Activated naive CD8-positive, alpha-beta T cell treated with anti-CD3 and anti-CD28 coated beads, Interleukin-2, amount 50 U/mL, for 24 hours (primary cell): ENCODE measurements at regions not wholly inside any gene's neighbourhood (a gene's known extent, or its start where the extent isn't known, plus 50 kb on each side); places are given as distances from the start of the nearest gene placed in this dataset.

Experiments
- ATAC-seq: fragments of 150-1000 bp; cut with Tn5 transposase; one replicate; pipeline ENCODE4 v1.10.0; 2021
- DNase-seq: peaks from one replicate; pipeline ENCODE4 v3.0.0; 2021
- H3K27ac Mint-ChIP-seq: one replicate; pipeline ENCODE4 v1.8.0; 2021; ENCODE audit warnings: mild to moderate bottlenecking, mixed read lengths
- H3K27me3 Mint-ChIP-seq: one replicate; pipeline ENCODE4 v1.8.0; 2021; ENCODE audit warnings: mixed read lengths
- H3K36me3 Mint-ChIP-seq: one replicate; pipeline ENCODE4 v1.8.0; 2021; ENCODE audit warnings: low read depth, mixed read lengths
- H3K4me1 Mint-ChIP-seq: one replicate; pipeline ENCODE4 v1.8.0; 2021; ENCODE audit warnings: mixed read lengths
- H3K4me3 Mint-ChIP-seq: one replicate; pipeline ENCODE4 v1.8.0; 2021; ENCODE audit warnings: mild to moderate bottlenecking, moderate library complexity, mixed read lengths
- H3K9me3 Mint-ChIP-seq: one replicate; pipeline ENCODE4 v1.8.0; 2021; ENCODE audit warnings: mixed read lengths

DNA sequence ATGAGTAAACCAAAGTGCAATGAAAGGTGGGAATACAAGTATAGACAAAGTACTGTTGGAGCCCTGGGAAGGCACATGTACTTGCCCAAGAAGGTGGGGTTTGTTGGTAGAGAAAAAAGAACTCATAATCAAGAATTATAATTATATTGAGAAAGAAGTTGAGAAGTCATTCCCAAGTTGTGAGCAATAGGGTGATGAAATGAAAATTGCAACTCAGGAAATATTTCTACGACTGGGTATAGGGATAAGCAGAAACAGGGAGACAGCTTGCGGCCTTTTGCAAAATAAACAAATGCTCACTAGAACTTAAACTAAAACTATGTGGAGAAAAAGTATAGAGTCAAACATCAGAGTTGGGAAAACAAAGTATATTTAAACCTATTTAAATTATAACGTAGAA lies 250.7 kb upstream of the FAM83B start:
- H3K9me3 Mint-ChIP-seq: peaks cover 3% of the 10 kb centered on the region
- no peak for DNase-seq
- no peak for ATAC-seq
- no peaks in the 10 kb centered on the region for H3K27me3 Mint-ChIP-seq
- H3K36me3 Mint-ChIP-seq: no peaks in the 10 kb centered on the region
- no peaks in the 10 kb centered on the region for H3K4me1 Mint-ChIP-seq
- H3K4me3 Mint-ChIP-seq: no peak overlapping the region
- H3K27ac Mint-ChIP-seq: no peak overlapping the region

DNA sequence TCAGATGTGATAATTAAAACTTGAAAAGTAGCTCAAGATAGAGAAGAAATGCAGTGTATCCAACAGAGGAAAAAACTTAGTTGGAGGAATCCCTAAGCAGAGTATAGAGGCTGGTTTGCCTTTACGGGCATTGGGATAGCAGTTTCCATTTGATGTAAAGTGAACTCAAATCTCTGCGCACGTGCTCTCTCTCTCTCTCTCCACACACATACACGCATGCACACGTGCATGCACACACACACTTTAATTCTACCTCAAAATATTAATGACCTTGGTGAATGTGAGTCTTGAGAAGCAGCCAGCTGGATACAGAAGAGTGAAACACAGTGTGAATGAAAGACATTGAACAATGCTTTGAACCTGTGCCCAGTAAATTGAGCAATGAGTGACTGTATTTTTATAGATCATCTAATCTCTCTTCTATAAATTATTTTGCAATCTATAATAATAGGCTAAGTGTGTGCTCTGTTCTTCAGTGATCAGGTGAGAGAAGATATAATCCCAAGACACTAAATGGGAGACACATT lies 247.7 kb upstream of the FAM83B start:
- H3K9me3 Mint-ChIP-seq: peaks cover 3% of the 10 kb centered on the region
- no peak overlapping the region for H3K27ac Mint-ChIP-seq
- no peak overlapping the region for H3K4me3 Mint-ChIP-seq
- no peaks in the 10 kb centered on the region for H3K27me3 Mint-ChIP-seq
- no peaks in the 10 kb centered on the region for H3K36me3 Mint-ChIP-seq
- no peaks in the 10 kb centered on the region for H3K4me1 Mint-ChIP-seq
- DNase-seq (no peak), ATAC-seq (no peak)

DNA sequence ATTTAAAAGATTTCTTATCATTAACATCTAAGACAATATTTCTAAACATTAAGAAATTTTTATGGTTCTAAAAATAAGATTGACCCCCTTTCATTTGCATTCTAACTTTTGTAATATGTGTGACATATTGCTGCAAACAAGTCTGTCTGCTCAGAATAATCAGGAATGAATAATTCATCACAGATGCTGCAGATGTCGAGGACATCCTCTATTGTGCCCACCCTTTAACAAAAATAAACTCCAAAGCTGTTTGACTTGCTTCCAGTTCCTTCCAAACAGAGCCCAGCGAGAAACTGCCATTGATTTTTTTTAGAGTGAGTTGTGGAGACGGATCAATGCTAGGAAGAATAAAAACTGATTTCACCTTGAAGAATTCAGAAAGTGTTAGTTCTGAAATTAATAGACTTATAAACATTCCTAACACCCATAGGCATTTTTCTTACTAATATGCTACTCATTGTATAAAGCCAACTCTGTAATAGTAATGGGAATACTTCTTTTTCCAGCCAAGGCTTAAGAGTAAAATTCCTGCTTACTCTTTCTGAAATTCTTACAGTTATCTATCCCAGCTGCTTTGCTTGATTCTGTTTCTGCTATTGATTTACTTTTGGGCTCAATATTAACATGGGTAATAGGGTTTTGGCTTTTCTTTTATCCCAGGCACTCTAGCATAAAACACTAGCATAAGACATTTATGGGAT lies 244.8 kb upstream of the FAM83B start:
- no peak for ATAC-seq
- no peaks in the 10 kb centered on the region for H3K27me3 Mint-ChIP-seq
- no peak overlapping the region for H3K27ac Mint-ChIP-seq
- no peak overlapping the region for H3K4me3 Mint-ChIP-seq
- DNase-seq: no peak
- H3K36me3 Mint-ChIP-seq: no peaks in the 10 kb centered on the region
- no peaks in the 10 kb centered on the region for H3K4me1 Mint-ChIP-seq
- peaks cover 3% of the 10 kb centered on the region for H3K9me3 Mint-ChIP-seq

DNA sequence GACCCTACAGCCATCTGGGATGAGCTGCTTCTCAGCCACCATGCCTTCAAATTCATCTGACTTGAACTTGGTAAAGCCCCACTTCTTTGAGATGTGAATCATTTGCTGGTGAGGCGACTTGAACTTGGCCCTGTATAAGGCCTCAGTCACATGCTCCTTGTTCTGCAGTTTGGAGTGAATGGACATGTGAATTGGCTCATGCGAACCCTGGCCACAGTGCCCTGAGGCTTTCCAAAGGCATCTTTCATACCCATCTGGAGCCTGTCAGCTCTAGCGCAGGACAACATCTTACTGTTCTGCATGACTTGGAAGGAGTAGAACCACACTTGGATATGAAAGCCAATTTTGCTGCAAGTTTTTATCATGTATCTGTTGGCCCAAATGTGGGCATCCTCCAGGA lies 244.0 kb upstream of the FAM83B start:
- Mint-ChIP-seq H3K27me3 (no peaks in the 10 kb centered on the region), H3K9me3 (peaks cover 3% of the 10 kb centered on the region), H3K27ac (no peak overlapping the region), H3K36me3 (no peaks in the 10 kb centered on the region), H3K4me3 (no peak overlapping the region), H3K4me1 (no peaks in the 10 kb centered on the region)
- ATAC-seq (no peak), DNase-seq (no peak)

DNA sequence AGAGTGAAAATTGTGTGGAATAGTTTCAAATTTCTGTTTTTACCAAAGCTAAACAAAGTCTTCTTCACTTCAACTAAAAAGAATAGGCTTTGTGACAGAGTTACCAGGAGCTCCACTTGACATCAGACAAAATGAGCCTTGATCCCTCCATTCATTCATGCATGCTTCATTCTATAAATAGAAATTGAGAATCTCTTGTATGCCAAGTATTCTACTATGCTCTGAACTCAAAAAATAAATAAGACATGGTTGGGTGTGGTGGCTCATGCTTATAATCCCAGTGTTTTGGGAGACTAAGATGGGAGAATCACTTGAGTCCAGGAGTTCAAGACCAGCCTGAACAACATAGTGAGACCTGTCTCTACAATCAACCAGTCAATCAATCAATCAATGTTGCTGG lies 236.6 kb upstream of the FAM83B start:
- Mint-ChIP-seq H3K9me3 (peaks cover 4% of the 10 kb centered on the region), H3K27me3 (no peaks in the 10 kb centered on the region), H3K27ac (no peak overlapping the region), H3K4me3 (no peak overlapping the region), H3K4me1 (no peaks in the 10 kb centered on the region), H3K36me3 (no peaks in the 10 kb centered on the region)
- no peak for DNase-seq
- no peak for ATAC-seq

DNA sequence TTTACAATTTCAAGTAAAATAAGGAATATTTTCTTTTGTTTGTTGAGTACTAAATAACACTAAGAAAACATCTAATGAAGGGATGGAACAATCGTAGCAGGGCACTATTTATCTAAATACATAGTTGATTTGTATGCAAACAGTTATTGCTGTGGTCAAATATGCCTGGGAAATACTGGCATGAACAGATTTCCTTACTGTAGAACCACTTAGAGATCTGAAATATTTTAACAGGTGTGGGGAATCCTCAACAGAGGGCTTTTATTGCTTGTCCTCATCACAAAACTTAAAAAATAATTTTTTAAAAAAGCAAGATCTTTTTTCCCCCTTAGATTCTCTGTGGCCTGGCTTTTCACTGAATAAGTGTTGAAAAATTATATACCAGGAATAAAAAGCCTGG lies 233.0 kb upstream of the FAM83B start:
- no peak for DNase-seq
- Mint-ChIP-seq H3K36me3 (no peaks in the 10 kb centered on the region), H3K9me3 (peaks cover 2% of the 10 kb centered on the region), H3K27ac (no peak overlapping the region), H3K4me1 (no peaks in the 10 kb centered on the region), H3K4me3 (no peak overlapping the region), H3K27me3 (no peaks in the 10 kb centered on the region)
- ATAC-seq: no peak

DNA sequence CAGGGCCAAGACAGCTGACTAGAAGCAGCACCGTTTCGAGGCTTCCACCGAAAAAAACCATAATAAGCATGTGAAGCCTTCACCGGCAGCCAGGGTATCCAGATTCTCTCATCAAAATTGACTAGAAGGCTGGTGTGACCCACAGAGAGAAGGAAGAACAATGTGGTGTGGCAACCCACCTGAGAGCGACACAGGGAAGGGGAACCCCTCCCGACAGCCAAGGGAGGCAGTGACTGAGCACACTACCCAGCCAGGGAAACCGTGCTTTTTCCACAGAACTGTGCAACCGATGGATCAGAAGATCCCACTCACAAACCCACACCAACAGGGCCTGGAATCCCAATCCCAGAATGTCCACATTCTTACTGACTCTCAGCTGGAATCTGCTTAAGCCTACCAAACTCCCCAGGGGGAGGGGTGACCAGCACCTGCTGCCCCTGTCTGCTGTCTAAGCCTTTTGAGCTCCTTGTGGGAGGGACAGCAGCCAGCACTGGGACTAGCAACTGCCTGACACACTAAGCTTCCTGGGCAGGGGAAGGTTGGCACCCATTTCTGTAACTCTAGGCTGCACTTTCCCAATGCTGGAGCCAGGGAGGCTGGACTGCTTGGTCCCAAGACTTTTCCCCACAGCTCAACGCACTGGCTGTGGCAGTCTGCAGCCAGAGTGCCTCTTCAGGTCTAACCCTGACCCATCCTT lies 231.9 kb upstream of the FAM83B start:
- no peaks in the 10 kb centered on the region for H3K36me3 Mint-ChIP-seq
- DNase-seq: no peak
- no peak overlapping the region for H3K4me3 Mint-ChIP-seq
- no peaks in the 10 kb centered on the region for H3K9me3 Mint-ChIP-seq
- no peaks in the 10 kb centered on the region for H3K4me1 Mint-ChIP-seq
- no peaks in the 10 kb centered on the region for H3K27me3 Mint-ChIP-seq
- no peak for ATAC-seq
- H3K27ac Mint-ChIP-seq: no peak overlapping the region

DNA sequence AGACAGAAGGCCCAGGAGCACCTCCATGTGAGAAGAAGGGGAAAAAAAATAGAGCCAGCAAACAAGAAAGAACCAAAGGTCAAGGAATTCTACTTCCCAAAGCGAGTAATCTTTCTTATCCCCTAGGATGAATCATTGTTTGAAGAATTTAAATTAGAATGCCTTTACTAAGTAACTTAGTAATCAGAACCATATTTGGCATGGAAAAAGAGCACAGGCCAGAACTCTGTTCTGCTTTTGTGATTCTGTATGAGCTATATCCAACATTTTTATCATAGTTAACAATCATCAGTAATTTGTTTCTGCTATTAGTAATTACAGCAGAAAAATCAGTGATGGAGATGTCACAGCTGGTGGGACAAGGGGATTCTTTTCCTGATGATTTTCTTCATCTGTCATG lies 228.8 kb upstream of the FAM83B start:
- Mint-ChIP-seq H3K36me3 (no peaks in the 10 kb centered on the region), H3K27ac (no peak overlapping the region), H3K4me3 (no peak overlapping the region), H3K4me1 (no peaks in the 10 kb centered on the region), H3K9me3 (no peaks in the 10 kb centered on the region), H3K27me3 (no peaks in the 10 kb centered on the region)
- ATAC-seq (no peak), DNase-seq (no peak)

DNA sequence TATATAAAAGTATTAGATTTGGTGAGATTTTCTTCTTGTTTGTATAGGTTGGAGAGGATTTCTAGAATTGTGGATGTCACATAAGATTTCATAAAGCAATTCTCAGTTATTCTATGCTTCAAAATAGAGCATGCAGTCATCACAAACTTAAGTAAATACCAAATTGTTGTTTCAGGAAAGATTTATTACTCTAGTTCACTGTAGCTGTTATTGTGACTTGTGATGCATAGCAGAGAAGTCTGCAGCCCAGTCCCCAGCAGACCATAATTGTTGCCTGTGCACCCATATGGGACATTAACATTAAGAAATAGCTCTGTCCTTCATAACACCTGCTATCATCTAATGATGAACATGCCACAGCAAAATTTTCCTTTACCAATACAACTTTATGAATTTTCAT lies 228.0 kb upstream of the FAM83B start:
- H3K27ac Mint-ChIP-seq: no peak overlapping the region

DNA sequence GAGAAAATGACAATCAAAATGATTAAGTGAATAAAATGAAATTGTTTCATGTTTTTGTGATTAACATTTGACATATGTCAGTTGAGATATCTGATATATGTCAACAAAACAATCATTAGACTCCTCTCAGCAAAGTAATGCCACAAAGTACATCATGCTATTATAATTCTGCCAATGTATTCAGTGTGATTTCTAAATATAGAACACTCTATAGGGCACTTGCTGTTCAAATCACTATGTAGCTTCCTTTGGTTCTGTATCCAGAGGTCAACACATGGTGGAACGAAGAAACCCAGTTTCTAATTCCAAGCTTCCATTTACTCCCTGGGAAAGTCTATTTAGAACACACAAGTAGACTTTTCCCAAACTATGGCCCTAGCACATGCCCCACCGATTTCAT lies 227.5 kb upstream of the FAM83B start:
- no peak overlapping the region for H3K4me3 Mint-ChIP-seq
- no peaks in the 10 kb centered on the region for H3K9me3 Mint-ChIP-seq
- H3K27me3 Mint-ChIP-seq: no peaks in the 10 kb centered on the region
- no peaks in the 10 kb centered on the region for H3K4me1 Mint-ChIP-seq
- no peak for ATAC-seq
- no peak overlapping the region for H3K27ac Mint-ChIP-seq
- no peak for DNase-seq
- H3K36me3 Mint-ChIP-seq: no peaks in the 10 kb centered on the region

More for the DNA sequence above, 228.0 kb upstream of the FAM83B start:
- H3K27me3 Mint-ChIP-seq: no peaks in the 10 kb centered on the region
- no peaks in the 10 kb centered on the region for H3K4me1 Mint-ChIP-seq
- ATAC-seq (no peak), DNase-seq (no peak)
- H3K36me3 Mint-ChIP-seq: no peaks in the 10 kb centered on the region
- H3K4me3 Mint-ChIP-seq: no peak overlapping the region
- H3K9me3 Mint-ChIP-seq: no peaks in the 10 kb centered on the region

DNA sequence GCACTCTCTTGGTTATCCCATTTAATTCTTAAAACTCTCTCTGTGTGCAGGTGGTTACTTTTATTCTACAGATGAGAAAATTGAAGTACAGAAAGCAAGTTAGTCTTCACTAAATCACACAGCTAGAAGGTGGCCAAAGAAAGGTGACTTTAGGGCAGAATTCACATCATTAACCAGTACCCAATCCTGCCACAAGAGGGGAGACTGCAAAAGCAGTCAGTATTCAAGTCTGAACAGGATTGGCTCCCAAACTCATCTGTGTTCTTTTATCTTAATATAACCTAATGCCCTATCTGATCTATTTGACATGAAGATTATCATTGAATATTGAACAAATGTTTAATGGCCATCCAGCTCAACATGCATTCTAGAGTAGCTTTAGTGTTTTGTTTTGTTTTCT lies 225.3 kb upstream of the FAM83B start:
- no peaks in the 10 kb centered on the region for H3K27me3 Mint-ChIP-seq
- no peak overlapping the region for H3K27ac Mint-ChIP-seq
- no peaks in the 10 kb centered on the region for H3K9me3 Mint-ChIP-seq
- no peaks in the 10 kb centered on the region for H3K36me3 Mint-ChIP-seq
- DNase-seq (no peak), ATAC-seq (no peak)
- H3K4me3 Mint-ChIP-seq: no peak overlapping the region
- no peaks in the 10 kb centered on the region for H3K4me1 Mint-ChIP-seq

DNA sequence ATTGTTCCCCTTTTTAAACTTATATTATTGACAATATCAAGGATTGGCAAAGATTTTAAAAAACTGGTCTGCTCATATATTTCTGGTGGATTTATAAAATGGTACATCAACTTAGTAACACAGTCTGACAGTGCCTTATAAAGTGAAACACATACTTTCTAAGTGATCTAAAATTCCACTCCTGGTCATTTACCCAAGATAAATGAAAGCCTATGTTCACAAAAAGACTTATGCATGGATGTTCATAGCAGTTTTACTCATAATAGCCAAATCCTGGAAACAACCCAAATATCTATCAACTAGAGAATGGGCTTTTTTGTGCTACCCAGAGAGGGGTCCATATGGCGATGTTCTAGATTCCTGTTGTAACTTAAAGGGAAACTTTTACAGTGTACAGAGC lies 222.4 kb upstream of the FAM83B start:
- Mint-ChIP-seq H3K36me3 (no peaks in the 10 kb centered on the region), H3K9me3 (peaks cover 9% of the 10 kb centered on the region), H3K27me3 (no peaks in the 10 kb centered on the region), H3K4me1 (no peaks in the 10 kb centered on the region), H3K27ac (no peak overlapping the region), H3K4me3 (no peak overlapping the region)
- no peak for ATAC-seq
- no peak for DNase-seq

DNA sequence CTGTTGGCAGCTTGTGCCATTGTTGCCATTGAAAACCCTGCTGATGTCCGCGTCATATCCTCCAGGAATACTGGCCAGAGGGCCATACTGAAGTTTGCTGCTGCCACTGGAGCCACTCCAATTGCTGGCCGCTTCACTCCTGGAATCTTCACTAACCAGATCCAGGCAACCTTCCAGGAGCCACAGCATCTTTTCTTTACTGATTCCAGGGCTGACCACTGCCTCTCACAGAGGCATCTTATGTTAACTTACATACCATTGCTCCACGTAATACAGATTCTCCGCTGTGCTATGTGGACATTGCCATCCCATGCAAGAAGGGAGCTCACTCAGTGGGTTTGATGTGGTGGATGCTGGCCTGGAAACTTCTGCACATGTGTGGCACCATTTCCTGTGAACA lies 221.8 kb upstream of the FAM83B start:
- DNase-seq (no peak), ATAC-seq (no peak)
- no peak overlapping the region for H3K27ac Mint-ChIP-seq
- H3K4me1 Mint-ChIP-seq: no peaks in the 10 kb centered on the region
- peaks cover 9% of the 10 kb centered on the region for H3K9me3 Mint-ChIP-seq
- no peaks in the 10 kb centered on the region for H3K27me3 Mint-ChIP-seq
- no peak overlapping the region for H3K4me3 Mint-ChIP-seq
- no peaks in the 10 kb centered on the region for H3K36me3 Mint-ChIP-seq

DNA sequence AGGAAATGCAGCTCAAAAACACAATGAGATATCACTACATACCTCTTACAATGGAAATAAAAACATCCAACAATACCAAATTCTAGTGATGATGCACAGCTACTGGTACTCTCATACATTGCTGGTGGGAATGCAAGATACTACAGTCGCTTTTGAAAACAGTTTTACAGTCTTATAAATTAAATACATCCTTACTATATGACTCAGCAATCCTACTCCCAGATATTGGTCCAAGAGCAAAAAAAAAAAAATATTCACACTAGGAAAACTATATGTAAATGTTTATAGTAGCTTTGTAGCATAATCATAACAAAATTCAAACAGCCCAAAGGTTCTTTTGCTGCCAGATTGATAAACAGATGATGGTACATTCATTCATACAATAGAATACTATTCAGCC lies 217.4 kb upstream of the FAM83B start:
- Mint-ChIP-seq H3K36me3 (no peaks in the 10 kb centered on the region), H3K27me3 (no peaks in the 10 kb centered on the region), H3K4me3 (no peak overlapping the region), H3K9me3 (peaks cover 9% of the 10 kb centered on the region), H3K4me1 (no peaks in the 10 kb centered on the region), H3K27ac (no peak overlapping the region)
- DNase-seq: no peak
- no peak for ATAC-seq

DNA sequence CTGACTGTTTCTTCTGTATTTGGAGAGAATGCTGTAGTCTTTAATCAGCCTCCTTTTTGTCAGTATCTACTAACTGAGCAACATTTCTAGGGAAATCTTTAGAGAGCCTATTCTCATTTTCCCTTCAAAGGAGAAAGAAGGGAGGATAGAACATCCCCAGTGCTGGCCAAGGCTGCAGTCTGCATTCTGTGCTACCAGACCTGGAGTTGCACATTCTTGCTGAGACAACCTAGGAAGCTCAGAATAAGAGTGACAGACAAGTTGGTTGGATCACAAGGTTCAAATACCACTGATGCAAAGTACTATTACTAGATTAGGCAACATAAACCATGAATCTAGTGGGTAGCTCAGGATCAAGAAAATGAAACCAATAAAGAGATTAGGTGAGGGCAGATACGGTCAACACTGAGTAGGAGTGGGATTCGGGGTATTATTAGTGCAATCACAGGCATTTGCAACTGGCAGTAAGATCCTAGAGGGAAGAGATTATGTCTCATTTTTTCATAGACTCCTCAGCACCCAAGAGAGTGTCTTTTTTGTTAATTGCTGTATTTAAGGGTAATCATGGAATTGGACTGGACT lies 213.5 kb upstream of the FAM83B start:
- Mint-ChIP-seq H3K9me3 (no peaks in the 10 kb centered on the region), H3K4me1 (no peaks in the 10 kb centered on the region), H3K4me3 (no peak overlapping the region), H3K27me3 (no peaks in the 10 kb centered on the region), H3K27ac (no peak overlapping the region), H3K36me3 (no peaks in the 10 kb centered on the region)
- DNase-seq (no peak), ATAC-seq (no peak)
